Left colon (tissue), 2 donors: ENCODE measurements at regions not wholly inside any gene's neighbourhood (a gene's known extent, or its start where the extent isn't known, plus 50 kb on each side); places are given as distances from the start of the nearest gene placed in this dataset.
A peak's percentile ranks its signal among the peaks of the same experiment; 100 is the strongest.

Source experiments
- ATAC-seq: fragments of 200-7000 bp; cut with Tn5 transposase; one replicate; pipeline ENCODE4 v1.9.1; 2020; ENCODE audit warnings: mild to moderate bottlenecking, moderate library complexity
- DNase-seq, 2 donors: peaks; one replicate each; pipeline ENCODE4 v3.0.0-alpha.2; 2020
- intact Hi-C, 2 donors: fragments of 100-400 bp; cut with DNase I in 1 of 2; cut with micrococcal nuclease in 1 of 2; formaldehyde crosslinking; loops; one replicate each; pipeline versions ENCODE4 v1.11.2 to v1.14.0; 2022; cut with DNase I, micrococcal nuclease
- donor health status: DM: no; HTN: no; CAD: no.
- donor health status: DM: yes; HTN: yes; CAD: no.

DNA sequence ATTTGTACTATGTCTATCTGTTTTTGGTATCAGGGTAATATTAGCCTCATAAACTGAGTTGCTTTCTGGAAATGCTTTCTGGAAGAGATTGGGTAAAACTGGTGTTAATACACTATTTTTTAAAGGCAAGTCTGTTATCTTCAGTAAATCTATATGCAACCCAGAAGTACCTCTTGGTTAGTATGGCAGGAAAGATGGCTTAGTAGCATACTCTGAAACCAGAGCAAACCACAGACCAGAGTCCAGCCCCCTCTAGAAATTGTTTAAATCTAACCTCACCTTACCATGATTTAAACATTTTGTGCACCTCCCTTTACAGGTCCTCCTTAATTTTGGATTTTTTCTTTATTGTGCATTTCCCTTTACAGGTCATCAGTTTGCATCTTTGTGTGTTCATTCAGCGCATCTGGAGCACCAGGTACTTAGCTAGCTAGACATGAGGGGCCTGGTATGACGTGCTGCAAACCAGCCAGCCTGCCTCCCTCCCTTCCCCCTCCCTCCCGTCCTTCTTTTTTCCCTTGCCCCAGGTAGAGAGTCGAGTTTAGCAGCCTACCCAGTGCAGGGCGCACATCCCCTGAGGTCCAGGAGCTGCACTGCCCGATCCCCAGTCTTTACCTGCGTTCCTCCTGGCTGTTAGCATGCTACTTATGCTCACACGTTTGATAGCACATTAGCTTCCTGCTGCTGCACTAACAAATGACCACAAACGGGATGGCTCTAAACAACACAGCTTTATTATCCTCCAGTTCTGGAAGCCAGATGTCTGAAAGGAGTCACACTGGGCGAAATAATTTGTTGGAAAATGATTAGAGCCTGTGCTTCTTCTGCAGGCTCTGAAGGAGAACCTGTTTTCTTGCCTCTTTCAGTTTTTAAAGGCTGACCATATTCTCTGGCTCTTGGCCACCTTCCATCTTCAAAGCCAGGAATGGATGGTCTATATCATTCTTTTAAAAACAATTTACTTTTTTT is 299.9 kb upstream of the HABP2 start:
- ATAC-seq (no peak), DNase-seq (no peak)
- intact Hi-C loops, result no loop called here

- ATAC-seq (no peak), DNase-seq (no peak)
- intact Hi-C loops, result no loop called here
Observed at GRCh38 chr10:113259576-113260226, 293.2 kb upstream of the HABP2 start.

GRCh38 chr10:113261161-113261560 is 291.7 kb upstream of the HABP2 start:
- no peak for ATAC-seq
- intact Hi-C loops, result no loop called here
- no peak for DNase-seq

GRCh38 chr10:113261611-113262091 is 291.2 kb upstream of the HABP2 start:
- ATAC-seq (no peak), DNase-seq (no peak)
- intact Hi-C loops, result no loop called here

GRCh38 chr10:113263056-113263455 is 289.8 kb upstream of the HABP2 start:
- intact Hi-C loops, result no loop called here
- ATAC-seq, result no peak
- no peak for DNase-seq

DNA sequence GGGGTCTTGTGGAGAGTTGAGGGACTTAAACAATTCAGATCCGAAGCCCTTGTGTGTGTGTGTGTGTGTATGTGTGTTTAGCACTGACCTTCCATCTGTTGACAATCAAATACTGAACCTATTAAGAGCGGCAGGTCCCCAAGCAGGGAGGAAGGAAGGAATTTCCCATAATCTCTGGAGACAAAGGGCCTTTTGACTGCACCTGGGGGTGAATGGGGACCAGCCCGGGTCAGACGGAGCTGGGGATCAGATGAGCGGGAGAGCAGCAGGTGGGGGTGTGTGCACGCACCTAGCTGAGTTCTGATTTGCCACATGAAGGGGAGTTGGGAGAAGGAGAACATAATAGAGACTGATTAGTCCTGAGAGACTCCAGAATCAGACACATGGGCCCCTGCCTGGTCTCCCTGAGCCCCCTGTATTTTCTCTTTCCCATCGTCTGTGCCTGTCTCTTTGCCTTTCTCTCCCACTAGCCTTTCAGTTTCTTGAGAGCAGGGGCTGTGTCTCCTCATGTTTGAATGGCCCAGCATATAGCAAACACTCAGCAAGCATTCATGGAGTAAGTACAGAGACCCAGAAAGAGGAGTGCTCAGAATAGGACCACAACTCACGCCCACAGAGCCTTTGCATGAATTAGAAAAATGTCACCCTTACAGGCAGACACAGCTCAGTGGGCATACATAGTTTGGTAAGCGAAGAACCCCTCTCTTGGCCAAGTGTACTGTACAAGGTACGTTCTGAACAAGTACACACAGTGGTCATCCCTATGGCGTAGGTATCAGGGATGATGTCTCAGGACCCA is 288.3 kb upstream of the HABP2 start:
- ATAC-seq, result no peak
- DNase-seq, result no peak
- intact Hi-C loops, result no loop called here

GRCh38 chr10:113266147-113266546 is 286.7 kb upstream of the HABP2 start:
- ATAC-seq (no peak), DNase-seq (no peak)
- intact Hi-C loops, result no loop called here

DNA sequence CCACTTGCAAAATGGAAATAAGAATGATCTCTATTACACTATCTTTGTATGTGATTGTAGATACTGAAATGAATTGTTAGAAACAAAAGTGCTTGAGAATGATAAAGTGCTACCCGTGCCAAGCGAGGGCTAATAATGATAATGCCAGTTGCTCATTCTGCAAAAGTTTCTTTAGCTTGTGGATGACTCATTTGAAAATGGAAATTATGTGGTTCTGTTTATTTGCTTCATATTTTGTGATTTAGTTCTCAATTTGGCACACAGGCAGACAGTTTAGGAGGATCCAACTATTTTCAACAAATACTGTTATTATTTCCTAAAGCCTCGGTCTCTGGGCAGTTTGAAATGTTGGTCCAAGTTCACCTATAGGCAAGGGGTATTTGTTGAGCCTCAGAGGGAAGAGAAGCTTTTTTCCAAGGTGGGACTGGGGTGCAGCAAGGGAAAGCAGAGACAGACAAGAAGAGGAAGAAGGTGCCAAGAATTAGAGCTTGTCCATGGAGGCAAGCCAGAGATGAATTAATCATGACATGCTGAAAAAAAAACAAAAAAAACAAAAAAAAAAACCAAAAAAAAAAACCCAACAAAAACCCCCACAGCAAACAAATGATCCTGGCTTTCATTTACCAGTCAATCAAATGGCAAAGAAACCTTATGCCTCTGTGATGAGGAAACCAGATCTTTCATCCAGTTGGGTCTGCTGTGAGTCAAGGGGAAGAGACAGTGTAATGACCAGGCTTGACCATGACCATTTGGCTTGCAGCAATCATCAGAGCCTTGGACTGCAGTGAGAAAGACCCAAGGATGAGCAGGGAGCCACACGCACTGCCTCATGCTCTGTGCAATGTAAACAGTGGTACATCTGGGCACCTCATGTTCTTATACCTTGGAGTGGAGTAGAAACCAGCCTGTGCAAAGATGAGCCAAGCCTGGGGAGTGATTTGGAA is 285.0 kb upstream of the HABP2 start:
- intact Hi-C loops, result no loop called here
- DNase-seq, result no peak
- no peak for ATAC-seq

GRCh38 chr10:113269333-113269732 is 283.5 kb upstream of the HABP2 start:
- no peak for ATAC-seq
- DNase-seq, result no peak
- intact Hi-C loops, result no loop called here

- intact Hi-C loops, result no loop called here
- DNase-seq (no peak), ATAC-seq (no peak)
Observed at GRCh38 chr10:113272511-113272910, 280.3 kb upstream of the HABP2 start.

DNA sequence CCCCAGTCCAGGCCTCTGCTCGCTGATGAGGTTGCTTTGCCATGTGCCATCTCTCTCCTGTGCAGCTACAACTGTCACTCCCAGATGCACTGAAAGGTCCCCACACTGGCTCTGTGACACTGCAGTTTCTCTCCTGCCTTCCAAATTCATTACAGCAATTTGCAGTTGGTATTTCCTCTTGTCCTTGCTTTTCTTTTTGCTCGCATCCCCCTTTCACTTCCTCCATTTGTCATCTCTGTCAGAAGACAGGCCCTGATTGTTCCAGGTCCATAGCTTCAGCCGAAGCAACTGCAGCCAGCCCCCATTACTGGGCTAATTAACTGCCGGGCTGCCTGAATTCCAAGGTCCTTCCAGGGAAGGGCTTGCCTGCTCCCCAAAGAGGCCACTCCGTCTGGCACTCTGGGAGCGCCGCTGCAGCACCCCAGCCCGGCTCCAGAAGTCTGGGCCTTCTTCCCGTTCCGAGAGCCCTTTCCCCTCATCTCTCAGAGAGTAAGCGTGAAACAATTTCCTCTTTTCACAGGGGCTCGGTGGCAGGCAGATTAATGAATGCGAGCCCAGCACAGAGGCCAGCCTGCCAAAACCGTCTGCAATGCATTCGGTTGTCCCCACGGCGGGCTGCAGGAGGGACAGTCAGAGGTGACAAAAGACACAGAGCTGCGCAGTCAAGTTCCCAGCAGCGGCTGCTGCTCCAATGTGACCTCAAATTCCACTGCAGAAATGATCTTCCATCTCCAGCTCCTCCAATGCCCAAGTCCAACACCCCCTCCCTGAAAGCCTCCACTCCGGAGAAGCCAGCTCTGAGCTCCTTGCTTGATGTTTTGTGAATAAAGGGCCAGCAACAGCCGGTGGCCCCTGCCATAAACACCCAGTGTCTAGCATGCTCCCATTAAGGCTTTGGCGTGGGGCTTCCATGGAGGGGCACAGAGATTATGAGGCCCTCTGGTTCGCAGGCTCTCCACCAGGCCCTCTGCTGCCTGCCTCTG is 279.4 kb upstream of the HABP2 start:
- intact Hi-C loops, result no loop called here
- ATAC-seq, result no peak
- peak in 1 of 2 donors; percentile 27 for DNase-seq

DNA sequence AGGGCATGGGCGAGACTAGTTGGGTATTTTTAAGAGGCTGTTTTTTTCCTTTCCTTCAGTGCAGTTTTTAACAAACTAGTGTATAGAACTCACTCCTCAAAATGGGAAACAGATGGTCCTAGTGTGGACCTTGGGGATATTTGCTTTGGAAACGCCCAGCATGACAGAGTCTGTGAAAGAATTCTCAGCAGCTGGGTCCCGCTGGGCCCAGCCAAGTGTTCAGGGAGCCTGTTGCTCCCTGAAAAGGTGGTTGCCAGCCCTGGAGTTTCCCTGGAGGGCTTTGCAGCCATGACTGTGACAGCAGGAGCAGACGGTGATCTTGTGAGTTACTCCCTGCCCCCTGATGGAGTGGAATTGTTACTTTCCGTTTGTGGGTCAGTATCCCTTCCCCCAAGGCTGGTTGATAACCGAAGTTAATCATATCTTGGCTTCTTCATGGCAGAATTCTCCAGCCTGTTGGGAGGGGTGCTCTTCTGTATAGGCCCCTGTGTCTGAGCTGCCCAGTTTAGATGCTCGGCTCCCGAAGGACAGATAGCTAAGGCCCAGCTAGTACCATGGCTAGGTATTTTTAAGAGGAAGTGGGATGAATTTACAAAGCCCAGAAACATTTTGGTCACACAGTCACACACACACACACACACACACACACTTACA is 278.6 kb upstream of the HABP2 start:
- intact Hi-C loops, result no loop called here
- no peak for DNase-seq
- no peak for ATAC-seq

- no peak for ATAC-seq
- no peak for DNase-seq
Observed at GRCh38 chr10:113278221-113278620, 274.6 kb upstream of the HABP2 start.

GRCh38 chr10:113278664-113279063 is 274.2 kb upstream of the HABP2 start:
- DNase-seq (no peak), ATAC-seq (no peak)
- intact Hi-C loops, result no loop called here

More at GRCh38 chr10:113278221-113278620, 274.6 kb upstream of the HABP2 start:
- intact Hi-C loops, result no loop called here

DNA sequence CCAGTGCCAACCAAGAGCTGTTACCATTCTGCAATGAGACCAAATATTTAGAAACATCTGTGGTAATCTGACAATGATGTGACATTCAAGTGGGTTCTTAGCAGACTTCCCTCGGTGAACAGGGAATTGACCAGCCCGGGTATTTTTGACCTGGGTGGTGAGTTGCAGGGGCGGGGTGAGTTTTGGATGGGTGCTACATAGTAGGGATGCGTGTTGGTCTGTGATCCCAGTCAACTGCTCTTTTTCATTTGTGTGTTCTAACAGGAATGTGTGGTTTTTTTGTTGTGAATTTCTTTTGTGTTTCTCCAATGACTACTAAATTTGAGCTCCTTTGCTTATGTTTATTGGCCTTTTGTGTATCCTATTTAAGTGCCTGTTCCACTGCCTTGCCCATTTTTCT is 273.6 kb upstream of the HABP2 start:
- intact Hi-C loops, result no loop called here
- DNase-seq (no peak), ATAC-seq (no peak)

DNA sequence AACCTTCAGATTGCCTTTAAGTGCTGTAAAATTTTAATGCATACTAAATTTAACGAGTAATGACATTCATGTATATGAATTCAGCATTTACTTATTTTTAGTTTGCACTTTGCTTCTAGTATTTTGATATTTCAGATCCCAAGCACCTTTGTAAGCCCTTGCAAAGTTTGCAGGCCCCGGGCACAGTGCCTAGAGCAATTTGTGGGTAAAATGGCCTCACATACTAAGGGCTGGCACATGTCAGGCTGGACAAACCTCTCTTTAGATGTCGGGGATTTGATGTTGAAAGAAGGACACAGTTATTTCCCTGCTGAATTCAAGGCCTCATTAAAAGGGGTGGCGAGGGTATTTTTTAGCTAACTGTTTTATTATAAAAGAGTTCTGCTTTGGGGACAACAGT is 270.3 kb upstream of the HABP2 start:
- intact Hi-C loops, result no loop called here
- ATAC-seq (no peak), DNase-seq (no peak)

DNA sequence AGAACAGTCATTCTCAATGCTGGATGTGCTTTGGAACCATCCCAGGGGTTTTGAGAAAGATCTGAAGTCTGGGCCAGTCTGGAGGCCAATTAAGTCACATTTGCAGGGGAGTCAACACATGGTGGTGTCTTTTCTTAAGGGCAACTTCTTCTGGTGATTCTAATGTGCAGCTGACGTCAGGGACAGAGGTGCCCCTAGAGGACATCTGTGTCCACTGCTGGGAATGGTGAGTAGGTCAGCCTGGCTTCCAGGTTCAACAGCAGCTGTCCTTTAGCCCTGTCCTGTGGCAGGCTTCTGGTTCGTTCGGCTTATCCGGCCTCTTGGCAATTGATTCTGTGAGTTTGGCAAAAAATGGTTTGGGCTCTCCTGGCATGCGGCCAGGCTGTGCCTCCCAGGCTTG is 269.7 kb upstream of the HABP2 start:
- DNase-seq (no peak), ATAC-seq (no peak)
- intact Hi-C loops, result no loop called here
